ENCODE measurements at regions not wholly inside any gene's neighbourhood (a gene's known extent, or its start where the extent isn't known, plus 50 kb on each side); places are given as distances from the start of the nearest gene placed in this dataset.

DNA sequence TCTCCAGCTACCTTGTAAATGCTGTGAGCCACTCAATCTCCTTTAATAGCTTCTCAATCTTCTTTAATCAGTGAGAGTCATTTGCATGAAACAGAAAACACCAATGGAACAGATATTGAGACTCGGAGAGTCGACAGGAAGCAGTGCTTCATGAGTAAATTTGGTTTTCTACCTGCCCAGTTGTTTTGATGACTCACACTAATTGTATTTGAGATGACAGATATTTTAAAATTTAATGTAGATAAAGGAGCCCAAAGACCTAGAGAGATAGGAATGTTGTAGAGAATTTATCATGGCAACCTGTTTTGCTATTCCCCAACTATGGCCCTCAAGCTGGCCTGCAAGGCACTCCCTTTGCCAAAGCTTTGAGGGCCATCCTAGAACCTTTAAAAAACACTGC, 119.1 kb downstream of the CDC42EP3 start:
- no peak for TF ChIP-seq TEAD4 (CRISPR knock-in tag; IDR thresholded peaks at IDR 0.05)
- TF ChIP-seq, protein P1, sequence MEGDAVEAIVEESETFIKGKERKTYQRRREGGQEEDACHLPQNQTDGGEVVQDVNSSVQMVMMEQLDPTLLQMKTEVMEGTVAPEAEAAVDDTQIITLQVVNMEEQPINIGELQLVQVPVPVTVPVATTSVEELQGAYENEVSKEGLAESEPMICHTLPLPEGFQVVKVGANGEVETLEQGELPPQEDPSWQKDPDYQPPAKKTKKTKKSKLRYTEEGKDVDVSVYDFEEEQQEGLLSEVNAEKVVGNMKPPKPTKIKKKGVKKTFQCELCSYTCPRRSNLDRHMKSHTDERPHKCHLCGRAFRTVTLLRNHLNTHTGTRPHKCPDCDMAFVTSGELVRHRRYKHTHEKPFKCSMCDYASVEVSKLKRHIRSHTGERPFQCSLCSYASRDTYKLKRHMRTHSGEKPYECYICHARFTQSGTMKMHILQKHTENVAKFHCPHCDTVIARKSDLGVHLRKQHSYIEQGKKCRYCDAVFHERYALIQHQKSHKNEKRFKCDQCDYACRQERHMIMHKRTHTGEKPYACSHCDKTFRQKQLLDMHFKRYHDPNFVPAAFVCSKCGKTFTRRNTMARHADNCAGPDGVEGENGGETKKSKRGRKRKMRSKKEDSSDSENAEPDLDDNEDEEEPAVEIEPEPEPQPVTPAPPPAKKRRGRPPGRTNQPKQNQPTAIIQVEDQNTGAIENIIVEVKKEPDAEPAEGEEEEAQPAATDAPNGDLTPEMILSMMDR (IDR thresholded peaks at IDR 0.05) = no peak
- TF ChIP-seq NFE2L1 (CRISPR knock-in tag; IDR thresholded peaks at IDR 0.05) = no peak
- TF ChIP-seq ZNF416 (CRISPR knock-in tag; IDR thresholded peaks at IDR 0.05) = no peak
- no peak for TF ChIP-seq NR2C2 (CRISPR knock-in tag; IDR thresholded peaks at IDR 0.05)
- no peak for TF ChIP-seq GTF2I (CRISPR knock-in tag; conservative IDR thresholded peaks at IDR 0.05)
- TF ChIP-seq, protein P2, sequence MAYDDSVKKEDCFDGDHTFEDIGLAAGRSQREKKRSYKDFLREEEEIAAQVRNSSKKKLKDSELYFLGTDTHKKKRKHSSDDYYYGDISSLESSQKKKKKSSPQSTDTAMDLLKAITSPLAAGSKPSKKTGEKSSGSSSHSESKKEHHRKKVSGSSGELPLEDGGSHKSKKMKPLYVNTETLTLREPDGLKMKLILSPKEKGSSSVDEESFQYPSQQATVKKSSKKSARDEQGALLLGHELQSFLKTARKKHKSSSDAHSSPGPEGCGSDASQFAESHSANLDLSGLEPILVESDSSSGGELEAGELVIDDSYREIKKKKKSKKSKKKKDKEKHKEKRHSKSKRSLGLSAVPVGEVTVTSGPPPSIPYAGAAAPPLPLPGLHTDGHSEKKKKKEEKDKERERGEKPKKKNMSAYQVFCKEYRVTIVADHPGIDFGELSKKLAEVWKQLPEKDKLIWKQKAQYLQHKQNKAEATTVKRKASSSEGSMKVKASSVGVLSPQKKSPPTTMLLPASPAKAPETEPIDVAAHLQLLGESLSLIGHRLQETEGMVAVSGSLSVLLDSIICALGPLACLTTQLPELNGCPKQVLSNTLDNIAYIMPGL (CRISPR knock-in tag; IDR thresholded peaks at IDR 0.05) = no peak
- TF ChIP-seq, protein P3, sequence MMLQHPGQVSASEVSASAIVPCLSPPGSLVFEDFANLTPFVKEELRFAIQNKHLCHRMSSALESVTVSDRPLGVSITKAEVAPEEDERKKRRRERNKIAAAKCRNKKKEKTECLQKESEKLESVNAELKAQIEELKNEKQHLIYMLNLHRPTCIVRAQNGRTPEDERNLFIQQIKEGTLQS (CRISPR knock-in tag; conservative IDR thresholded peaks at IDR 0.05) = no peak
- TF ChIP-seq, protein P4, sequence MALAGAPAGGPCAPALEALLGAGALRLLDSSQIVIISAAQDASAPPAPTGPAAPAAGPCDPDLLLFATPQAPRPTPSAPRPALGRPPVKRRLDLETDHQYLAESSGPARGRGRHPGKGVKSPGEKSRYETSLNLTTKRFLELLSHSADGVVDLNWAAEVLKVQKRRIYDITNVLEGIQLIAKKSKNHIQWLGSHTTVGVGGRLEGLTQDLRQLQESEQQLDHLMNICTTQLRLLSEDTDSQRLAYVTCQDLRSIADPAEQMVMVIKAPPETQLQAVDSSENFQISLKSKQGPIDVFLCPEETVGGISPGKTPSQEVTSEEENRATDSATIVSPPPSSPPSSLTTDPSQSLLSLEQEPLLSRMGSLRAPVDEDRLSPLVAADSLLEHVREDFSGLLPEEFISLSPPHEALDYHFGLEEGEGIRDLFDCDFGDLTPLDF (CRISPR knock-in tag; IDR thresholded peaks at IDR 0.05) = no peak

All from WTC11 (cell line).